Neural cell (in vitro differentiated cells): ENCODE measurements at regions not wholly inside any gene's neighbourhood (a gene's known extent, or its start where the extent isn't known, plus 50 kb on each side); places are given as distances from the start of the nearest gene placed in this dataset.

Source experiments
- CTCF ChIP-seq: fragments of 450-650 bp; IDR thresholded peaks from 2 replicates; pipeline ENCODE4 v1.5.1; 2014; ENCODE audit warnings: antibody characterized with exemption, mild to moderate bottlenecking, moderate library complexity; ENCODE audit not compliant: poor library complexity, severe bottlenecking
- RAD21 ChIP-seq: fragments of 450-650 bp; conservative IDR thresholded peaks from 2 replicates; pipeline ENCODE4 v1.6.1; 2014; ENCODE audit warnings: antibody characterized with exemption, mild to moderate bottlenecking, moderate library complexity

- TF ChIP-seq CTCF: no peak
- TF ChIP-seq RAD21: no peak
Observed at GRCh38 chr1:191697556-191697955, 460.7 kb upstream of the RGS18 start.
